CD4-positive, alpha-beta memory T cell (primary cell): ENCODE measurements at regions not wholly inside any gene's neighbourhood (a gene's known extent, or its start where the extent isn't known, plus 50 kb on each side); places are given as distances from the start of the nearest gene placed in this dataset.
"Not testable (repeated sequence)": the region's sequence is repeated elsewhere in the genome, so short reads cannot be mapped to it uniquely, and the experiment has no call there.

Experiments used
- CTCF ChIA-PET: fragments of 350-600 bp; sonication (Branson Sonifier 250); formaldehyde crosslinking; loops from one replicate; lab custom pipeline; 2021; ENCODE audit warnings: inconsistent platforms; ENCODE audit not compliant: partially characterized antibody; lab: Charles Lee
- POLR2A ChIA-PET: fragments of 350-600 bp; sonication (Branson Sonifier 250); formaldehyde crosslinking; loops from one replicate; lab custom pipeline; 2021; ENCODE audit not compliant: partially characterized antibody; lab: Charles Lee
- DNase-seq, 5 donors: peaks; one replicate each; pipeline versions ENCODE4 v3.0.0 to v3.0.0-alpha.2; 2020 to 2022; ENCODE audit warnings: mixed read lengths in 1 of 5
- H3K27ac ChIP-seq: one replicate; pipeline ENCODE4 v1.7.0; 2013; ENCODE audit warnings: low read depth, low read length
- H3K27me3 ChIP-seq: 2 replicates; pipeline ENCODE4 v1.7.0; 2013; ENCODE audit warnings: mild to moderate bottlenecking, low read length, moderate library complexity; ENCODE audit not compliant: insufficient read depth
- H3K36me3 ChIP-seq: 2 replicates; pipeline ENCODE4 v1.7.0; 2013; ENCODE audit warnings: mild to moderate bottlenecking, low read length, moderate library complexity; ENCODE audit not compliant: insufficient read depth
- H3K4me1 ChIP-seq: 2 replicates; pipeline ENCODE4 v1.7.0; 2013; ENCODE audit warnings: mild to moderate bottlenecking, low read length, moderate library complexity; ENCODE audit not compliant: insufficient read depth
- H3K4me3 ChIP-seq, 2 donors: one replicate each; pipeline ENCODE4 v1.7.0; 2013; ENCODE audit warnings: low read length in 2 of 2, mild to moderate bottlenecking in 1 of 2
- H3K9me3 ChIP-seq, 2 donors: one replicate each; pipeline ENCODE4 v1.7.0; 2013; ENCODE audit warnings: low read length in 2 of 2, control low read depth in 1 of 2; ENCODE audit not compliant: control insufficient read depth in 1 of 2
- H3K27ac Mint-ChIP-seq, 7 donors: one replicate each; pipeline ENCODE4 v1.8.0; 2020 to 2021; ENCODE audit warnings: mixed read lengths in 7 of 7, mild to moderate bottlenecking in 6 of 7, inconsistent platforms in 3 of 7, moderate library complexity in 3 of 7
- H3K27me3 Mint-ChIP-seq, 2 donors: one replicate each; pipeline ENCODE4 v1.8.0; 2020 to 2021; ENCODE audit warnings: mixed read lengths in 2 of 2
- H3K36me3 Mint-ChIP-seq, 2 donors: one replicate each; pipeline ENCODE4 v1.8.0; 2020 to 2021; ENCODE audit warnings: mixed read lengths in 2 of 2, inconsistent platforms in 1 of 2, mild to moderate bottlenecking in 1 of 2
- H3K4me1 Mint-ChIP-seq, 4 donors: one replicate each; pipeline ENCODE4 v1.8.0; 2020 to 2021; ENCODE audit warnings: mixed read lengths in 4 of 4, mild to moderate bottlenecking in 1 of 4
- H3K4me3 Mint-ChIP-seq, 8 donors: one replicate each; pipeline ENCODE4 v1.8.0; 2020 to 2021; ENCODE audit warnings: mixed read lengths in 8 of 8, mild to moderate bottlenecking in 7 of 8, moderate library complexity in 6 of 8, inconsistent platforms in 3 of 8
- H3K9me3 Mint-ChIP-seq, 8 donors: one replicate each; pipeline ENCODE4 v1.8.0; 2020 to 2021; ENCODE audit warnings: mixed read lengths in 8 of 8, mild to moderate bottlenecking in 5 of 8, inconsistent platforms in 3 of 8, moderate library complexity in 1 of 8
- intact Hi-C: fragments of 100-400 bp; cut with micrococcal nuclease; formaldehyde crosslinking; loops from one replicate; pipeline ENCODE4 v1.15.1; 2023

DNA sequence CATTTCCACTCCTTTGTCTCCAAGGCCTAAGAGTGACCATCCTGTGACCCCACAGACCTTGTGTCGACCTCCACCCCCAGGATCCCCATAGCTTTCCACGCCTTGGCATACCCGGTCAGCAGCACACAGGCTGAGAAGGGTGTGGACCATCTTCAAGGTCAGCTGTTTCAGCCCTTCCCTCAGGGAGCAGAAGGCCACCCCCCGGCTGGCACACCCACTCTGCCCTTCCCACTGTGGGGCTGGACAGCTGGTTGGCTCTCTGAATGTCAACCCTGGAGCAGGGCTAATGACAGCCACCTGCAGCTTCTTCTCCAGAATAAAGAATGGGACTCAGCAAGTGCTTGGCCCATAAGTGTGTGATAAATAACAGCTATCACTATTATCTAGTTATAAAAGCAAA is 93.1 kb downstream of the OLFM1 start:
- no peak overlapping the region for H3K27ac Mint-ChIP-seq
- H3K36me3 Mint-ChIP-seq = no peaks in the 10 kb centered on the region
- no peaks in the 10 kb centered on the region for H3K27me3 Mint-ChIP-seq
- no peaks in the 10 kb centered on the region for H3K27me3 ChIP-seq
- no peaks in the 10 kb centered on the region for H3K9me3 Mint-ChIP-seq
- intact Hi-C loops = no loop called here
- ChIA-PET POLR2A (no interaction called here), CTCF (no interaction called here)
- no peaks in the 10 kb centered on the region for H3K9me3 ChIP-seq
- H3K4me3 Mint-ChIP-seq = no peak overlapping the region
- H3K4me3 ChIP-seq = no peak overlapping the region
- no peaks in the 10 kb centered on the region for H3K4me1 Mint-ChIP-seq
- H3K36me3 ChIP-seq = no peaks in the 10 kb centered on the region
- no peaks in the 10 kb centered on the region for H3K4me1 ChIP-seq
- DNase-seq = no peak
- H3K27ac ChIP-seq = no peak overlapping the region

DNA sequence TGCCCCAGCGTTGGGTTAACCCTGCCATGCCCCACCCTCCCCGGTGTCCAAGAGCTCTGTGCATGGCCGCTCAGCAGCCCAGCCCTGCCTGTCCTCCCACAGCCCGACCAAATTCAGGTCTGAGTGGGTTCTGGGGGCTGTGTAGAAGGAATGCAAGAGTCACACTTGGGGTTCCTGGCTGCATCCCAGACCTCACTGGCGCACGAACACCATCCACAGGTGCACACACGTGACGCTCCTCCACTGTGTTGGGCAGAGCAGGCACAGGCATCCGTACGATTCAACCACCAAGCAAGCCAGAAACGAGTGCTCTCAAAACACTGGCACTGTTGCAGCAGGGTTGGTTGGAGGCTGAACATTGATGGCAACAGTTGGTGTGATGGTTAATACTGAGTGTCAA is 93.9 kb downstream of the OLFM1 start:
- Mint-ChIP-seq H3K36me3 (no peaks in the 10 kb centered on the region), H3K27ac (no peak overlapping the region), H3K4me1 (no peaks in the 10 kb centered on the region), H3K9me3 (no peaks in the 10 kb centered on the region), H3K27me3 (no peaks in the 10 kb centered on the region), H3K4me3 (no peak overlapping the region)
- no peaks in the 10 kb centered on the region for H3K36me3 ChIP-seq
- no peak overlapping the region for H3K4me3 ChIP-seq
- H3K4me1 ChIP-seq = no peaks in the 10 kb centered on the region
- H3K27me3 ChIP-seq = no peaks in the 10 kb centered on the region
- no peaks in the 10 kb centered on the region for H3K9me3 ChIP-seq
- intact Hi-C loops = no loop called here
- no peak overlapping the region for H3K27ac ChIP-seq
- POLR2A ChIA-PET = no interaction called here
- CTCF ChIA-PET = no interaction called here
- DNase-seq = no peak

DNA sequence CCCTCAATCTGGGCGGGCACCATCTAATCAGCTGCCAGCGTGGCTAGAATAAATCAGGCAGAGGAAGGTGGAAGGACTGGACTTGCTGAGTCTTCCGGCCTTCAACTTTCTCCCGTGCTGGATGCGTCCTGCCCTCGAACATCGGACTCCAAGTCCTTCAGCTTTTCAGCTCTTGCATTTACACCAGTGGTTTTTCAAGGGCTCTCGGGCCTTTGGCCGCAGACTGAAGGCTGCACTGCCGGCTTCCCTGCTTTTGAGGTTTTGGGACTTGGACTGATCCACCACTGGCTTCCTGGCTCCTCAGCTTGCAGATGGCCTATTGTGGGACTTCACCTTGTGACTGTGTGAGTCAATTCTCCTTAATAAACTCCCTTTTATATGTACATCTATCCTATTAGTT is 94.4 kb downstream of the OLFM1 start:
- H3K9me3 Mint-ChIP-seq, CTCF ChIA-PET, H3K4me1 Mint-ChIP-seq, H3K27me3 Mint-ChIP-seq, H3K9me3 ChIP-seq, H3K4me1 ChIP-seq, intact Hi-C loops, H3K27ac ChIP-seq, H3K27me3 ChIP-seq, DNase-seq, H3K36me3 Mint-ChIP-seq, H3K4me3 ChIP-seq, POLR2A ChIA-PET, H3K4me3 Mint-ChIP-seq, H3K36me3 ChIP-seq, H3K27ac Mint-ChIP-seq: not testable (repeated sequence)

DNA sequence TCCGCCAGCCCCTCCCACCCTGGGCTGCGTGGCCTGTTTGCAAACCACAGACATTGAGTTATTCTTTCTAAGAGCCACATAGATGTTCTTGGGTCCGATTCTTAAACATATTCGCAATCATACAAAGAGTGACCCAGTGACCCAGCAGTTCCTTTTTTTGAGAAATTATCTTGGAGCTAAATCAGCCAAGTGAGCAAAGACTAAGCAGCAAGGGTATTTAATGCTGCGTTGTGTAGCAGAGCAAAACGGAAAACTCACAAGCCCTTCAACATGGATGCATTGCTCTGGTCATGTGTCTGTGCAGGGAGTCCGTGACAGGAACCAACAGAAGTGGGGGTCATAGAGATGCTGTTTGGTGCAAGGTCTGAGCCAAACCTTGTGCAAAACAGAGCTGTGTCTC is 95.6 kb downstream of the OLFM1 start:
- H3K4me3 ChIP-seq = no peak overlapping the region
- Mint-ChIP-seq H3K36me3 (no peaks in the 10 kb centered on the region), H3K27me3 (peaks cover 0 to 3% of the 10 kb centered on the region in 2 donors), H3K4me3 (no peak overlapping the region), H3K4me1 (peaks cover 0 to 1% (median 0%) of the 10 kb centered on the region in 4 donors), H3K9me3 (no peaks in the 10 kb centered on the region), H3K27ac (no peak overlapping the region)
- no peaks in the 10 kb centered on the region for H3K9me3 ChIP-seq
- no peaks in the 10 kb centered on the region for H3K27me3 ChIP-seq
- ChIA-PET POLR2A (no interaction called here), CTCF (no interaction called here)
- intact Hi-C loops = no loop called here
- no peaks in the 10 kb centered on the region for H3K4me1 ChIP-seq
- H3K36me3 ChIP-seq = no peaks in the 10 kb centered on the region
- no peak for DNase-seq
- H3K27ac ChIP-seq = no peak overlapping the region

DNA sequence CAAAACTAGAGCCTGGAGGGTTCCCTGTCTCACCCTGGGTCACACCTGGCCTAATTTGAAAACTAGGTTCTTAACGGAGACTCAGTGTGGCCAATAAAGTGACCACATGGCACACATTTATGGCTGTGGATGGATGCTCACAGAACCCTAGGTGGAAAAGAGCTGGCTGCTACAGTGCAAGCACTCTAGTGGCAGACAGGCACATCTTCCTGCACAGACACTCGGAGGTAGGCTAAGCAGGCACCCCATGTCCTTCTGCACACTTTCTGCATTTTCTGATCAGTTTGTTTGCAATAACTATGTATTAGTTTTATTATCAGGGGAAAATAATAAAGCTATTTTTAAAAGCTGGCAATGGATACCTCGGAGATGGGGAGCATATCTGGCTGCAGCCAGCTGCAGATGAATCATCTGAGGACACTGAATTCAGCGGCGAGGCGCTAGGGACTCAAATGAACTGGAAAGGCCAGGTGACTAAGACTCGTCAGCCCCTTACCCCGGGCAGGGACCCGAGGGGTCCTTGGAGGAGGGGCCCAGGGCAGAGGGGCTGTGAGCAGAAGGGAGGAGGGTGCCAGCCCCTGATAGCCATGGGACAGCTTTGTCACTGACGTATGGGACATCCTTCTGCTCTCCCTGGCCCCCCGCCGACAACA is 96.2 kb downstream of the OLFM1 start:
- H3K27me3 Mint-ChIP-seq = peaks cover 0 to 3% of the 10 kb centered on the region in 2 donors

DNA sequence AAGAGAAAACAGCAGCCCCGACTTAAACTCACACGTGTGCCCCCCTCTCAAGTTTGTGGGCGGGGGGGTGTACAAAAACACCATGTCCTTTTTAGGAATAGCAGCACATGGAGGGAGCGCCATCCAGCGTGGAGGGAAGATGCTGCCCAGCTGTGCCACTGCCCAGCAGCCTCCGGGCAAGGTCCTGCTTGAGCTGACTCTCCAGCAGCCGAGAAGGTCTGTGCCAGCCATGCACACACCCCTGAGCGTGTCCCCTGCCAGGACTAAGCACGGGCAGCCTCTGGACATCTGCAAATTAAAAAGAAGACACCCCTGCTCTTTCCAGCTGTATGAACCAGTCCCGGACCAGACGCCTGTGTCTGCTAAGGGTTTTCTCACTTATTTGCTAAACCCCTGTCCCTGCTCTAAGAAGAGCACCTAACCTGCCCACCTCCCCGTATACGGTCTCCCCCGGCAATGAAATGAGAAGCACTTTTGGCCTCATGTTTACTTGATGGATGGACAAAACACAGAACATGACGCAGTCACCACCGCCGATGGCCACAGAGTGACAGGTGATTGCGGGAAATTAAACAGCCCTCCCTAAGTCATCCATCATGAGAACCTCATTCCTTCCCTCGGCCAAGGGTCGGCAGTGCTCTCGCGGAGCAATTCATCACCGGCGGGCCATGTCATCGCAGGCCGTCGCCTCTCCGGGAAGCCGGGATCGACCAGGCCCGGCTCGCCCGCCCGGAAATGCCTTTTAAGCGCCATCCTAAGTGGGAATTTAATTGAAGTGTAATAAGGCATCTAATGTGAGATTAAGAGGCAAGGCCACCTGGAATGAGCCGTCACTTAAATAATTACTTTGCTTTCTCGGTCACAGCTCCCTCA is 96.9 kb downstream of the OLFM1 start:
- H3K9me3 Mint-ChIP-seq = no peaks in the 10 kb centered on the region
- Histone ChIP-seq H3K9me3 (no peaks in the 10 kb centered on the region), H3K27me3 (no peaks in the 10 kb centered on the region), H3K4me1 (no peaks in the 10 kb centered on the region), H3K4me3 (no peak overlapping the region), H3K27ac (no peak overlapping the region), H3K36me3 (no peaks in the 10 kb centered on the region)
- intact Hi-C loops = no loop called here
- H3K4me3 Mint-ChIP-seq = no peak overlapping the region
- no peak for DNase-seq
- H3K4me1 Mint-ChIP-seq = peaks cover 0 to 1% (median 0%) of the 10 kb centered on the region in 4 donors
- H3K27me3 Mint-ChIP-seq = peaks cover 0 to 3% of the 10 kb centered on the region in 2 donors
- H3K27ac Mint-ChIP-seq = no peak overlapping the region
- no peaks in the 10 kb centered on the region for H3K36me3 Mint-ChIP-seq
- ChIA-PET CTCF (no interaction called here), POLR2A (no interaction called here)

More for the DNA sequence above, 96.2 kb downstream of the OLFM1 start:
- Histone ChIP-seq H3K9me3 (no peaks in the 10 kb centered on the region), H3K27ac (no peak overlapping the region), H3K27me3 (no peaks in the 10 kb centered on the region), H3K4me1 (no peaks in the 10 kb centered on the region), H3K36me3 (no peaks in the 10 kb centered on the region), H3K4me3 (no peak overlapping the region)
- CTCF ChIA-PET = no interaction called here
- no peak for DNase-seq
- peaks cover 0 to 1% (median 0%) of the 10 kb centered on the region in 4 donors for H3K4me1 Mint-ChIP-seq
- H3K4me3 Mint-ChIP-seq = no peak overlapping the region
- no peaks in the 10 kb centered on the region for H3K36me3 Mint-ChIP-seq
- H3K27ac Mint-ChIP-seq = no peak overlapping the region
- intact Hi-C loops = no loop called here
- POLR2A ChIA-PET = no interaction called here
- H3K9me3 Mint-ChIP-seq = no peaks in the 10 kb centered on the region

DNA sequence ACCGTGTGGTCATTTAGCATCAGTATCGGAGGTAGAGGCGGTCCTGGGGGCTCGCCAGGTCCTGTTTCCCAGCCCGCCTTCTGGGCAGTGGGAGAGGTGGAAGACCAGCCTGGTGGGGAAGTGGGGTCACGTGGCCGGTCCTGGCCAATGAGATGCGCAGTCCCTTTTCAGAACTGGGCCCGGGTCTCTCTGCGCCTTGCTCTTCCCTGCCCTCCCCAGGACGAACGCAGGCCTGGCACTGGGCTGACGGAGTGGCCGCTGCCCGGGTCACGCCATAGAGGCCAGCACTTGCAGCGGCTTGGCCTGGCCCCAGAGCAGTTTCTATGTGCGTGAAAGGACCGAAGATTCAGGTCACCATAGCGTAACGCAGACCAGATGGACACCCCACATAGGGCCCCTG is 97.6 kb downstream of the OLFM1 start:
- no peaks in the 10 kb centered on the region for H3K27me3 ChIP-seq
- no peaks in the 10 kb centered on the region for H3K4me1 ChIP-seq
- Mint-ChIP-seq H3K36me3 (no peaks in the 10 kb centered on the region), H3K9me3 (no peaks in the 10 kb centered on the region), H3K4me3 (no peak overlapping the region), H3K27ac (no peak overlapping the region), H3K4me1 (peaks cover 0 to 1% (median 0%) of the 10 kb centered on the region in 4 donors), H3K27me3 (peaks cover 0 to 3% of the 10 kb centered on the region in 2 donors)
- H3K4me3 ChIP-seq = no peak overlapping the region
- ChIA-PET POLR2A (no interaction called here), CTCF (no interaction called here)
- H3K9me3 ChIP-seq = no peaks in the 10 kb centered on the region
- intact Hi-C loops = no loop called here
- no peak for DNase-seq
- H3K27ac ChIP-seq = no peak overlapping the region
- no peaks in the 10 kb centered on the region for H3K36me3 ChIP-seq
